Stimulated activated CD4-positive, alpha-beta T cell treated with anti-CD3 and anti-CD28 coated beads, Interleukin-2, amount 100 ng/mL, for 48 hours (primary cell): ENCODE measurements at regions not wholly inside any gene's neighbourhood (a gene's known extent, or its start where the extent isn't known, plus 50 kb on each side); places are given as distances from the start of the nearest gene placed in this dataset.
"Not testable (repeated sequence)": the region's sequence is repeated elsewhere in the genome, so short reads cannot be mapped to it uniquely, and the experiment has no call there.

Experiments used
- DNase-seq, 2 donors: peaks; one replicate each; pipeline ENCODE4 v3.0.0-alpha.2; 2020

DNA sequence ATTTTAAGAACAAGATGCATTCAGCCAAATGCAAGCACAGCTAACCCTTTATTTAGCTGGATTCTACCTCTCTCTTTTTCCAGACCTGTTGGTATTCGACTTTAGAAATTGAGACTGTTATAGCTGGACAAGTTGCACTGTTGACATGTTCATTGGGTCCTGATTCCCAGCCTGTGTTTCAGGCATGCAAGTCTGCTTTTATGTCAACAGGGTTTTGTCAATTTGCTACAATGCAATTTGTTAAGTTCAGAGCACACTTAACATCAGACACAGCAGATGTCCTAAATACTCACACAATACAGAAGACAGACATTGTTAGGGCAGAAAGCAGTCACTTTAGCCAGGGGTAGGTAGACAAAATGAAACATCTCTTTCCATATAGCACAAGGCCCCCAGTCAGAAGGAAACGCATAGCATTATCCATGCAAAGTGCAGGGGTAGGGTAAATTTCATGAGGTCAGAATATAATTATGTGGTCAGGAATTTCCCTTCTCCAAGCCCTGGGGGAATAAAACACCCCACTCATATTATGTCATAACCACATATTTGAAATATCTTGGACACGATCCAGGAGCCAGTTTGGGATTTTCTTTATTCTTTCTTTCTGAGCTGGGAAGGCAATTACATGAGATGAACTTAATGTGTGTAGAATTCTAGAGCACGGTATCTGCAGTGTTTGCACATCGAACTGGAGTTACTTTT is 504.1 kb downstream of the NTRK3 start:
- no peak for DNase-seq

GRCh38 chr15:87748483-87748882 is 508.1 kb downstream of the NTRK3 start:
- DNase-seq, result no peak

DNA sequence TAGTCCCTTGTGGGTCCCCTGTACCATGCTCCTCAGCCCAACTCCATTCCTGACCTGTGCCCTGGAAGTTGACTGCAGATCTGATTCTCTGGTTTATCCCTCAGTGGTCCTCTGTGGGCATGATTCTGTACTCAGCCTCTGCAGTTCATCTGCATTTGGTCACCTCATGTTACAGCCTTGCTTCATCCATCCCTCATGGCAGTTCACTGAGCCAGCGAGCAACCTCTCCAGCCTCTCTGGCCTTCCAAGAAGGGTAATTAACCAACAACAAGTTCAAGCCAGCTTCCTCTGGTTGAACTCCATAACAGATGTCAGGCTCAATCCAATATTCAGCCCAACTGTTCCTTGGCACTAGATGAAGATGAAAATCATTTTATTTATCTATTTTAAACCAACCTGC is 509.5 kb downstream of the NTRK3 start:
- no peak for DNase-seq

DNA sequence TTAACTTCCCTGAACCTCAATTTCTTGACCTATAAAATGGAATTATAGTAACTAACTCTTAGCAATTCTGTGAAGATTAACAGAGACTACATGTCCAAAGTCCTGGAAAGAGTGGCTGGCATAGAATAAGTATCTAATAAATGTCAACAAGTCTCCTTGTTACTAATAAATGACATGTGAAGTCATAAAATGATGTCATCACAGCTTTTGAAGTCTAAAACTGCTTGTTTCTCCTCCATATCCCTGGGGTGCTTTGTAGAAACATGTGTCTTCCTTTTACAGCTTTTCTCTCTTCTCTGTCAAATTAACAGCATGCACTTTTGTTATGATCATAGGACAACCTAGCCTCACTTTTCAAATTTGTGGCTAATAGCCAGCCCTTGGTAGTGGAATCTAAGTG is 510.2 kb downstream of the NTRK3 start:
- no peak for DNase-seq

DNA sequence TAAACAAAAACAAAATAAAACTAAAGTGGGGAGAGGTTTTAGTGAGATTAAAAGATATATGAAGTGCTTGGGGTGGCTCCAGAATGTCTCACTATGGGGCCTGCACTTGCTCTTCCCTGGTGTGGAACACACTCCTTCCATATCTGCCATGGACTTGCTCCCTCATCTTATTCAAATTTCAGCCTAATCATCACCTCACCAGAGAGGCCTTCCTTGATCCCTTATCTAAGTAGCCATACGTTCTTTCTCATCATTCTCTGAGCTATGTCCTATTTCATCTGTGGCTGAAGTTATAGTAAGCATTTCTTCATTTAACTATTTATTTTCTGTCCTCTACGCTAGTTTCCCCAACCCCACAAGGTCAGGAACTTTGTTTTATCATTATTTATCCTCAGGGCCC is 511.7 kb downstream of the NTRK3 start:
- no peak for DNase-seq

DNA sequence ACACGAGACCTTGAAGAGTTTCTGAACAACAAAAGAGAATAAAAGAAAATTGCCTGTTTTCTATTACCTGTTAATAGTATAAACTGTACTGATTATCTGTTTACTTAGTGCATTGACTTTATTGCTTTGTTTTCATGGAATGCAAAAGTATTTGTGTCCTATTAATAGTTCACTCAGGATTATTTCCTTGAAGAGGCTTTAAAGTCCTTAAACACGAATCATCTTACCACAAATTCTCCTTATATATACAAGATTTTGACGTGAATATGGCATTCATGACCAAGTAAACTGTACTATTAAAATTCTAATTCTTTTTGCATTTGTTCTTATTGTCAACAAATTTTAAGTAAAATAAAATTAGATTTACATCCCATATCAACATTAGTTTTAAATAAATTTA is 513.0 kb downstream of the NTRK3 start:
- no peak for DNase-seq

DNA sequence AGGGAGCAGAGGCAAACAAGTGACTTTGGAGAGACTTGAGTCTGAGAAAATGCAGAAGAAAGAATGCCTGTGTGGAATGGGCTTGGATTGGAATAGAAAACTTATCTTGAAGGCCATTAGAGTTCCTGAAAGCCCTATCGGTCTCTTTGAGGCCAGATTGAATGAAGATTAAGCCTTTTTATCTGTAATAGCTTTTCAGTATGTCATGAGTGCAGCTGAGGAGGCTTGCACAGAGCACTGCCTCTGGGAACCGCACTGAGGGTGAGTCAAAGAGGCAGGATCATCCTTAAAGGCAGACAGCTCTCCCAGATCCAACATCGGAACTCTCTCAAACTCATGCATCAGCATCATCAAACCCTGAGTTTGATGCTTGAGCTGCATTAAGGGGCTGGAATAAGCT is 515.2 kb downstream of the NTRK3 start:
- DNase-seq, result no peak

- no peak for DNase-seq
Observed at GRCh38 chr15:87740655-87741344, 515.7 kb downstream of the NTRK3 start.

DNA sequence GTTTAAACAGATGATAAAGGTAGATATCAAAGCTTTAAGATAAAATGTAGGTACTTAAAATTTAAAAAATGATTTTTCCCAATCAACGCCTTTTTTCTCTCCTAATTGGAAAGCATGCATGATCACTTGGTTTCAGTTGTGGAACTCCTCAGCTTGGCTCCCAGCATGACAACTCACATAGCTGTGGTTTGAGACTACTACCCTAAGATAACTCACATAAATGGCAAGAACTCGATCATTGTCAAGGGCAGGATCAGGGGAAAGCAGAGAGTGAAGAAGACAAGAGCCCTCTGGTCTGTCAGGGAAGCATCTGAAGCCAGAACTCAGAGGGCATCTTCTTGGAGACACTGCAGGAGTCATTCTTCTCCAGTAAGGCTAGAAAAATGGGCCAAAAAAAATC is 516.7 kb downstream of the NTRK3 start:
- no peak for DNase-seq

- DNase-seq, result no peak
Observed at GRCh38 chr15:87739081-87739480, 517.5 kb downstream of the NTRK3 start.

GRCh38 chr15:87737460-87737859 is 519.1 kb downstream of the NTRK3 start:
- DNase-seq, result not testable (repeated sequence)

DNA sequence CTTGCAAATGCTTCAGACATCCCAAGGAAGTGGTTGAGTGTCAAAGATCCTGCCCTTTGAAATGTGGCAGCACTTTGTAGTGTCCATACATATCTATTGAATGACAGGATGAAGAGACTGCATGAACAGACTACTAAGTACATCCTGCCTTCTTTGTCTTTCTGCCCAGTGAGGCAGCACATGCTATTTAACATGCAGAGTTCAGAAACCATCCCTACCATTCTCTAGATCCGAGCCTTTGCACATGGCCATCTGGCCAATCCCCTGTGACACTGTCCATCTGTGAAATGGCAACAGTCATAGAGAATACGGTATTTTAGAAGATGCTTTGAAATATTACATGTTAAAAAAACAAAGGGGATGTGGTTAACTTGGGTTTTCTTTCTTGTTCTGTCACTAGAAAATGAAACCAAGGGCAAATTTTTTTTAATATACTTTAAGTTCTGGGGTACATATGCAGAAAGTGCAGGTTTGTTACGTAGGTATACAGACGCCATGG is 519.6 kb downstream of the NTRK3 start:
- no peak for DNase-seq

- no peak for DNase-seq
Observed at GRCh38 chr15:87736401-87736800, 520.1 kb downstream of the NTRK3 start.

DNA sequence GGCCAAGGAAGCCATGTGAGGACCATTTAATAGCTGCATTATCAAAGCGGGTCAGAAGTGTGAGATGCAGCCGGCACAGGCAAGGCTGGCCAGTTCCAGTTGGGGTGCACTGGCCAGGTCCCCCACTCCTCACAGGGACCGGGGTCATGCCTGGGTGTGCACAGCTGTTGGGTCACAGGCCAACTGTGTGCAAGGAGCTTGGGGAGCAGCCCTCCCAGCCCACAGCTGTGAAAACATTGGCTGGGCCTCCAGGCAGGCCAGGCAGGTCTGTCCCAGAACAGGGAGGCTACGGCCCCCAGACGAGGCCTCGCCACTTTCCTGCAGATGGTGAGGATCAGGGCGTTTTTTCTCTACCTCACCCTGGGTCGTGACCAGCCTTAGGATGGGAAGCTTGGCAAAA is 521.0 kb downstream of the NTRK3 start:
- no peak for DNase-seq

DNA sequence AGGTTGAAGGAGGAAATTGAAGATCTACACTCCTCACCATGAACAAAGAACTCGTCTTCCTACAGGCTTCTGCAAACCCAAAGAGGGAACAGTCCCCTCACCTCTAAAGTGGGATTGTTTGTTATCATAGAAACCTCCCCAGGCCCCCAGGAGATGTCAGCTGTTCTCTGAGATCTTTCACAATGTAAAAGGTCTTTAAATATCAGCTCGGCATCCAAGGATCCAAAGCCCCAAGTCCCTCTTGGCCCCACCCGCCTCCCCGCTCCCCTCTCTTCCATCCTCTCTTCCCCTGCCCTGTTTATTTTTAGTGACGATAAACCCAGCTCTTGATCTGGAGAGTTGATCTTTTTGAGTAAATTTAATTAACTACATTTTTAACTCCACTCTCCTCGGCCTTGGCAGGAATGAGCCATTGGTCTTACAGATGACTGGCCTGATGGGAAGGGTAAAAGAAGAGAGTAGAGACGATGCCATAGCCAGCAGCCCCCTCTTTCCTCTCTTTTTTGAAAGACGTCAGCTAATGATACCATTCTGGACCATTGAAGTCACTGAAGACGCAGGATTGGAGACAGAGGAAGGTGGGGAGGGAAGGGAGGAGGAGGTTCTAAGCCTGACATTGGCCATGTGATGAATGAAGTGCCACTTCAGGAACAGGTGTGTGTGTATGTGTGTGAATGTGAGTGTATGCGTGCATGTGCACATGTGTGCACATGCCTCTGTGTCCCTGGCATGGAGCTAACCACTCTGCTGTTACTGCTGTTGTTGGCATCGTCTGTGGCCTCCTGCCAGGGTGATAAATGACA is 521.8 kb downstream of the NTRK3 start:
- DNase-seq, result no peak

GRCh38 chr15:87733977-87734376 is 522.6 kb downstream of the NTRK3 start:
- no peak for DNase-seq

DNA sequence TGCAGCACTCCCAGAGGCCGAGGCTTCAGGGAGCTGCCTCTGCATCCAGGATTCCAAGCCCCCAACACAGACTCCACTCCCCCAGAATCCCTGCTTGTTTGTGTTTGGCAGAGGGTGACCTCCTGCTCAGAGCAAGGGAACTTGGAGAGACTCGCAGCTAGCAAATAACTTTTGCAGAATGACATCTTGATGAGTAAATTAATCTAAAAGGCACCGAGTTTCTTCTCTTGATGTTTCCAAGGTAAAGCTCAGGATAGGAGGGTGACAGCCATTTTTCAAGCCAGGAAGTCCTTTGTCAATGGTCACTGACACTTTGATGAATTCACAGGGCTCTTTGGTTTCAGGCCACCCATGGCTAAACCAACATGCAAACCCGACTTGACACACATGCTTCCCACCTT is 523.0 kb downstream of the NTRK3 start:
- no peak for DNase-seq

- DNase-seq, result no peak
Observed at GRCh38 chr15:87732976-87733375, 523.6 kb downstream of the NTRK3 start.

GRCh38 chr15:87731630-87732029 is 524.9 kb downstream of the NTRK3 start:
- no peak for DNase-seq

GRCh38 chr15:87730706-87731105 is 525.8 kb downstream of the NTRK3 start:
- no peak for DNase-seq

DNA sequence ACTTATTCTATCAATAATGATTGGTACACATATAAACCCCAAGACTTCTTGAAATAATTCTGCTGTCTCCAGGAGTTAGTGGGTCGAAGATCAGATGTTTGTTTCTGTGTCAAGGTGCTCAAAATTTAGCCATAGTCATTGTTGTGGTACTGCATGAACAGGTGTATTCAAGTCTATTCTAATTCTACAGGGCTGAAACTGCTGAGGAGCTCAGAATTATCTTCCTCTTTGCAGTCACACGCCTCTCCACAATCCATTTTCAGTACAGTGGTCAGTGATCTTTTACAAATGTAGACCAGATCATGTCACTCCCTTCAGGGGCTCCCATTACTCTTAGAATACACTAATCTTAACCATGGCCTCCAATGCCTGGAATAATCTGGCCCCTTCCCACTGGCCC is 527.5 kb downstream of the NTRK3 start:
- DNase-seq, result no peak

GRCh38 chr15:87727073-87727472 is 529.5 kb downstream of the NTRK3 start:
- DNase-seq, result no peak

- no peak for DNase-seq
Observed at GRCh38 chr15:87724330-87724729, 532.2 kb downstream of the NTRK3 start.
